MCF 10A (cell line): ENCODE measurements at regions not wholly inside any gene's neighbourhood (a gene's known extent, or its start where the extent isn't known, plus 50 kb on each side); places are given as distances from the start of the nearest gene placed in this dataset.

Experiments used
- BruUV-seq: library from RNA; stranded (reverse); fragments of 400-500 nt; replicated peaks from 2 replicates; lab custom pipeline; 2021; lab: Mats Ljungman, UMichigan
- CTCF ChIA-PET: fragments of 300-600 bp; sonication (Branson Sonifier 250); formaldehyde crosslinking; extraction: SDS; loops from one replicate; lab custom pipeline; 2021; ENCODE audit warnings: antibody characterized with exemption, inconsistent platforms; lab: Yijun Ruan, JAX
- POLR2A ChIA-PET: fragments of 300-600, 350-650 bp; sonication (Branson Sonifier 250); formaldehyde crosslinking; extraction: SDS; loops from one replicate; lab custom pipeline; 2020; ENCODE audit warnings: antibody characterized with exemption, inconsistent platforms; lab: Yijun Ruan, JAX
- DNase-seq: peaks from one replicate; pipeline ENCODE4 v3.0.0-alpha.2; 2018; ENCODE audit not compliant: unreplicated experiment
- H3K27ac Mint-ChIP-seq: one replicate; pipeline ENCODE4 v1.8.0; 2022; ENCODE audit warnings: mild to moderate bottlenecking, low read depth, mixed read lengths; ENCODE audit not compliant: unreplicated experiment
- H3K27me3 Mint-ChIP-seq: one replicate; pipeline ENCODE4 v1.8.0; 2022; ENCODE audit warnings: mixed read lengths; ENCODE audit not compliant: insufficient read depth, unreplicated experiment
- H3K36me3 Mint-ChIP-seq: one replicate; pipeline ENCODE4 v1.8.0; 2022; ENCODE audit warnings: mild to moderate bottlenecking, moderate library complexity, mixed read lengths; ENCODE audit not compliant: insufficient read depth, unreplicated experiment
- H3K4me1 Mint-ChIP-seq: one replicate; pipeline ENCODE4 v1.8.0; 2022; ENCODE audit warnings: mixed read lengths; ENCODE audit not compliant: insufficient read depth, unreplicated experiment
- H3K4me3 Mint-ChIP-seq: one replicate; pipeline ENCODE4 v1.8.0; 2022; ENCODE audit warnings: mild to moderate bottlenecking, moderate library complexity, mixed read lengths; ENCODE audit not compliant: unreplicated experiment
- H3K9me3 Mint-ChIP-seq: one replicate; pipeline ENCODE4 v1.8.0; 2022; ENCODE audit warnings: mixed read lengths; ENCODE audit not compliant: unreplicated experiment
- intact Hi-C: fragments of 100-400 bp; cut with micrococcal nuclease; formaldehyde crosslinking; loops from 2 replicates; pipeline ENCODE4 v1.14.1; 2022
- TF ChIP-seq, protein P1 (sequence below): fragments of 200-600 bp; IDR thresholded peaks from one replicate; pipeline ENCODE4 v1.8.0; 2022; ENCODE audit warnings: antibody characterized with exemption, mild to moderate bottlenecking; ENCODE audit not compliant: unreplicated experiment

DNA sequence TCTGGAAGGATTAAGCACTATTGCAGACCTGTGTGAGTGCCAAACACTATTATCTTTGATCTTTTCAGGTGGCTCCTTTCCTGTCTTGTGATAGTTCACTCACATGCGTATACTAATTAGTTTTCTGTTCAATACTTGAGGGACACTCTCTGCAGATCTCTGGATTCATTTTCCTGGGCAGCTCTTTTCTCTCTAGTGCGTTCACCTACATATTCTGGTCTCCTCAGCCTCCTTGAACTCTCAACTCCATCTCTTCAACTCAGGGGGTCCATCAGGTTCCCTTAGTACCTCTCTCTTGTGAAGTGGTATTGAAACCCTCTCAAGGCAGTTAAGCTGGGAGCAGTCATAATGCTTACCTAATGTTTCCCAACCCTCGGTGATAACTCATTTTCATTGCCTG, 1218.1 kb upstream of the MAP3K7 start:
- Mint-ChIP-seq H3K9me3 (no peaks in the 10 kb centered on the region), H3K27me3 (no peaks in the 10 kb centered on the region), H3K4me3 (no peak overlapping the region), H3K4me1 (no peaks in the 10 kb centered on the region), H3K36me3 (no peaks in the 10 kb centered on the region), H3K27ac (no peak overlapping the region)
- ChIA-PET POLR2A (interaction anchor here (0.6 kb wide), 1 partner anchor 21 kb away, joined by 3 read pairs; no protein-coding TSS in a partner anchor), CTCF (no interaction called here)
- intact Hi-C loops = no loop called here
- no TSS peak for BruUV-seq
- TF ChIP-seq, protein P1, sequence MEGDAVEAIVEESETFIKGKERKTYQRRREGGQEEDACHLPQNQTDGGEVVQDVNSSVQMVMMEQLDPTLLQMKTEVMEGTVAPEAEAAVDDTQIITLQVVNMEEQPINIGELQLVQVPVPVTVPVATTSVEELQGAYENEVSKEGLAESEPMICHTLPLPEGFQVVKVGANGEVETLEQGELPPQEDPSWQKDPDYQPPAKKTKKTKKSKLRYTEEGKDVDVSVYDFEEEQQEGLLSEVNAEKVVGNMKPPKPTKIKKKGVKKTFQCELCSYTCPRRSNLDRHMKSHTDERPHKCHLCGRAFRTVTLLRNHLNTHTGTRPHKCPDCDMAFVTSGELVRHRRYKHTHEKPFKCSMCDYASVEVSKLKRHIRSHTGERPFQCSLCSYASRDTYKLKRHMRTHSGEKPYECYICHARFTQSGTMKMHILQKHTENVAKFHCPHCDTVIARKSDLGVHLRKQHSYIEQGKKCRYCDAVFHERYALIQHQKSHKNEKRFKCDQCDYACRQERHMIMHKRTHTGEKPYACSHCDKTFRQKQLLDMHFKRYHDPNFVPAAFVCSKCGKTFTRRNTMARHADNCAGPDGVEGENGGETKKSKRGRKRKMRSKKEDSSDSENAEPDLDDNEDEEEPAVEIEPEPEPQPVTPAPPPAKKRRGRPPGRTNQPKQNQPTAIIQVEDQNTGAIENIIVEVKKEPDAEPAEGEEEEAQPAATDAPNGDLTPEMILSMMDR = no peak
- no peak for DNase-seq

DNA sequence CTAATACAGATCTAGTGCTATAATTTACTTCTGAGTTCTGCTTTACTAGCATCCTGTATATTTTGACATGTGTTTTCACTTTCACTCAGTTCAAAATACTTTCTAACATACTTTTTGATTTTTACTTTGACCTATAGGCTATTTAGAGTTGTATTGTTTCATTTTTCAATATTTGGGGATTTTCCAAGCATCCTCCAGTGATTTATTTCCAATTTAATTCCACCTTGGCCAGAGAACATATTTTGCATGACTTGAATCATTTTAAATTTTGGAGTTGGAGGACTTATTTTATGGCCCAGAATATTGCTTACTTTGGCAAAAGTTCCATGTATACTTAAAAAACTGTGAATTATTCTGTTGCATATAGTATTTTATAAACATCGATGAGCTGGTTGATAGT, 1215.6 kb upstream of the MAP3K7 start:
- Mint-ChIP-seq H3K4me3 (no peak overlapping the region), H3K27me3 (no peaks in the 10 kb centered on the region), H3K36me3 (no peaks in the 10 kb centered on the region), H3K4me1 (no peaks in the 10 kb centered on the region), H3K9me3 (no peaks in the 10 kb centered on the region), H3K27ac (no peak overlapping the region)
- ChIA-PET CTCF (no interaction called here), POLR2A (no interaction called here)
- BruUV-seq = no TSS peak
- intact Hi-C loops = no loop called here
- TF ChIP-seq, protein P1 = no peak
- no peak for DNase-seq

DNA sequence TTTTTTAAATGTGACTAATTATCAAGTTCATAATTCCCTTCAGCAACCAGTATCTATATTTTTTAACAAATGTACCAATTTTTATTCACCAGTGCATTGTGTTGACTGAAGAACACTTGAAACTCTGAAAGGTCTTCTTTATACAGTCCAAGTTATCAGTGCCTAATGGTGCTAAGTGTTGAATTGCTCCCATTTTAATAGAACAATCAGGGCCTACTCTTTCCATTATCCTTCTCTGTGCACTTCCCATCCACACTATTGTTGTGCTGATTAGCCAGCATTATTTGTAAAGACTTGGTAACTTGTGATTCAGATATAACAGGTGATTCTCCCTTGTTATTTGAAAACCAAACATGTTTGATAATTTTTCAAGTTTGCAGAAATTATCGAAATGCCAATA, 1209.7 kb upstream of the MAP3K7 start:
- intact Hi-C loops = no loop called here
- CTCF ChIA-PET = no interaction called here
- DNase-seq = no peak
- H3K4me1 Mint-ChIP-seq = no peaks in the 10 kb centered on the region
- H3K4me3 Mint-ChIP-seq = no peak overlapping the region
- H3K36me3 Mint-ChIP-seq = no peaks in the 10 kb centered on the region
- TF ChIP-seq, protein P1 = no peak
- POLR2A ChIA-PET = no interaction called here
- H3K9me3 Mint-ChIP-seq = no peaks in the 10 kb centered on the region
- no peak overlapping the region for H3K27ac Mint-ChIP-seq
- BruUV-seq = no TSS peak
- H3K27me3 Mint-ChIP-seq = no peaks in the 10 kb centered on the region

DNA sequence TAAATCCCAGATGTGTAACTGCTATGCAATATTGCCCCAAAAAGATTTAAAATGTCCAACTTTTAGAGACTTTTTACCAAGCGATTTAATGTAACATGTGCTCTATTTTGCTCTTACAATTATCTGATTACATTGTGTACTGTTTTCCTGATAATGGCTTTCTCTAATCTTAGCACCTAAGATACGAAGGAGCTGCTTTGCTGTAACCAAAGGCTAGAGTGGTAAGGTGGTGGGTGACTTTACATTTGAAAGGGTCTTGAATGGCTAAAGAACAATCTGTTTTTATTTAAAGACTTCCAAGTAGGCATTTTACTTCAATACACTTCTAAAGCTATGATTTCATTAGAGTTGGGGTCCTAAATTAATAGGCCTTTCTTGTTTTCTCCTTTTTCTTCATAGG, 1201.6 kb upstream of the MAP3K7 start:
- Mint-ChIP-seq H3K27ac (no peak overlapping the region), H3K9me3 (peaks cover 7% of the 10 kb centered on the region), H3K4me3 (no peak overlapping the region), H3K36me3 (no peaks in the 10 kb centered on the region), H3K27me3 (no peaks in the 10 kb centered on the region), H3K4me1 (no peaks in the 10 kb centered on the region)
- no peak for DNase-seq
- TF ChIP-seq, protein P1 = no peak
- ChIA-PET POLR2A (no interaction called here), CTCF (no interaction called here)
- no TSS peak for BruUV-seq
- intact Hi-C loops = no loop called here
